ENCODE measurements at regions not wholly inside any gene's neighbourhood (a gene's known extent, or its start where the extent isn't known, plus 50 kb on each side); places are given as distances from the start of the nearest gene placed in this dataset.

- DNase-seq = no peak
Measured at GRCh38 chr11:19394525-19395016, 153.8 kb upstream of the E2F8 start.

GRCh38 chr11:19393941-19394340 lies 153.2 kb upstream of the E2F8 start:
- DNase-seq = no peak

GRCh38 chr11:19392847-19393518 lies 152.2 kb upstream of the E2F8 start:
- DNase-seq = no peak

- no peak for DNase-seq
Measured at GRCh38 chr11:19392321-19392720, 151.6 kb upstream of the E2F8 start.

- no peak for DNase-seq
Measured at GRCh38 chr11:19391652-19392051, 150.9 kb upstream of the E2F8 start.

- no peak for DNase-seq
Measured at GRCh38 chr11:19391026-19391425, 150.3 kb upstream of the E2F8 start.

- DNase-seq = no peak
Measured at GRCh38 chr11:19389787-19390303, 149.1 kb upstream of the E2F8 start.

GRCh38 chr11:19382131-19382611 lies 141.4 kb upstream of the E2F8 start:
- DNase-seq = no peak

GRCh38 chr11:19380375-19380774 lies 139.6 kb upstream of the E2F8 start:
- DNase-seq = no peak

- DNase-seq = no peak
Measured at GRCh38 chr11:19379465-19379864, 138.7 kb upstream of the E2F8 start.

GRCh38 chr11:19378814-19379213 lies 138.1 kb upstream of the E2F8 start:
- no peak for DNase-seq

- DNase-seq = no peak
Measured at GRCh38 chr11:19377881-19378280, 137.1 kb upstream of the E2F8 start.

GRCh38 chr11:19375440-19375839 lies 134.7 kb upstream of the E2F8 start:
- no peak for DNase-seq

GRCh38 chr11:19374151-19374569 lies 133.4 kb upstream of the E2F8 start:
- DNase-seq = no peak

- no peak for DNase-seq
Measured at GRCh38 chr11:19372381-19372780, 131.6 kb upstream of the E2F8 start.

- DNase-seq = no peak
Measured at GRCh38 chr11:19370100-19370861, 129.5 kb upstream of the E2F8 start.

GRCh38 chr11:19368726-19369375 lies 128.1 kb upstream of the E2F8 start:
- DNase-seq = no peak

GRCh38 chr11:19366992-19367709 lies 126.4 kb upstream of the E2F8 start:
- no peak for DNase-seq

- DNase-seq = no peak
Measured at GRCh38 chr11:19365743-19366410, 125.1 kb upstream of the E2F8 start.

GRCh38 chr11:19359221-19360000 lies 118.7 kb upstream of the E2F8 start:
- no peak for DNase-seq

- DNase-seq = no peak
Measured at GRCh38 chr11:19357943-19358342, 117.2 kb upstream of the E2F8 start.

All from stimulated activated CD4-positive, alpha-beta T cell treated with anti-CD3 and anti-CD28 coated beads, Interleukin-12 subunit alpha, Interleukin-12 subunit beta, amount 100 ng/mL, for 4 hours (primary cell).